ENCODE measurements at regions not wholly inside any gene's neighbourhood (a gene's known extent, or its start where the extent isn't known, plus 50 kb on each side); places are given as distances from the start of the nearest gene placed in this dataset.

GRCh38 chr1:110746644-110747259, 72.0 kb upstream of the KCNA3 start:
- TF ChIP-seq, protein P1, sequence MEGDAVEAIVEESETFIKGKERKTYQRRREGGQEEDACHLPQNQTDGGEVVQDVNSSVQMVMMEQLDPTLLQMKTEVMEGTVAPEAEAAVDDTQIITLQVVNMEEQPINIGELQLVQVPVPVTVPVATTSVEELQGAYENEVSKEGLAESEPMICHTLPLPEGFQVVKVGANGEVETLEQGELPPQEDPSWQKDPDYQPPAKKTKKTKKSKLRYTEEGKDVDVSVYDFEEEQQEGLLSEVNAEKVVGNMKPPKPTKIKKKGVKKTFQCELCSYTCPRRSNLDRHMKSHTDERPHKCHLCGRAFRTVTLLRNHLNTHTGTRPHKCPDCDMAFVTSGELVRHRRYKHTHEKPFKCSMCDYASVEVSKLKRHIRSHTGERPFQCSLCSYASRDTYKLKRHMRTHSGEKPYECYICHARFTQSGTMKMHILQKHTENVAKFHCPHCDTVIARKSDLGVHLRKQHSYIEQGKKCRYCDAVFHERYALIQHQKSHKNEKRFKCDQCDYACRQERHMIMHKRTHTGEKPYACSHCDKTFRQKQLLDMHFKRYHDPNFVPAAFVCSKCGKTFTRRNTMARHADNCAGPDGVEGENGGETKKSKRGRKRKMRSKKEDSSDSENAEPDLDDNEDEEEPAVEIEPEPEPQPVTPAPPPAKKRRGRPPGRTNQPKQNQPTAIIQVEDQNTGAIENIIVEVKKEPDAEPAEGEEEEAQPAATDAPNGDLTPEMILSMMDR (IDR thresholded peaks at IDR 0.05), result no peak

DNA sequence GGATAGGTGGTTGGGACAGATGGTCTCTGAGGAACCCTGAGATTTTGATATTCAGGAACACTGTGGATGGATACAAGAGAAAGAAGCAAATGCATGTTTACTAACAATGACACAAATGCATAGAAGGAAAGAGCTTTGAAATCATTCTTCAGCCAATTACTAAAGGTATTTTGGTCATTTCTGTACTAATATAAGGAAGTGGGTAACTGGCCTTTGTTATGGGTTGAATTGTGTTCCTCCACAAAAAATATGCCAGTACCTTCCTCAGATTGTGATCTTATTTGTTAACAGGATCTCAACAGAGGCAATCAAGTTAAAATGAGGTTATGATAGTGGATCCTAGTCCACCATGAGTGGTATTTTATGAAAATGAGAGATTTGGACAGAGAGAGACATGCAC, 68.7 kb upstream of the KCNA3 start:
- TF ChIP-seq, protein P1 (IDR thresholded peaks at IDR 0.05), result no peak

- TF ChIP-seq, protein P1 (IDR thresholded peaks at IDR 0.05), result no peak
Observed at GRCh38 chr1:110736900-110737605, 62.3 kb upstream of the KCNA3 start.

DNA sequence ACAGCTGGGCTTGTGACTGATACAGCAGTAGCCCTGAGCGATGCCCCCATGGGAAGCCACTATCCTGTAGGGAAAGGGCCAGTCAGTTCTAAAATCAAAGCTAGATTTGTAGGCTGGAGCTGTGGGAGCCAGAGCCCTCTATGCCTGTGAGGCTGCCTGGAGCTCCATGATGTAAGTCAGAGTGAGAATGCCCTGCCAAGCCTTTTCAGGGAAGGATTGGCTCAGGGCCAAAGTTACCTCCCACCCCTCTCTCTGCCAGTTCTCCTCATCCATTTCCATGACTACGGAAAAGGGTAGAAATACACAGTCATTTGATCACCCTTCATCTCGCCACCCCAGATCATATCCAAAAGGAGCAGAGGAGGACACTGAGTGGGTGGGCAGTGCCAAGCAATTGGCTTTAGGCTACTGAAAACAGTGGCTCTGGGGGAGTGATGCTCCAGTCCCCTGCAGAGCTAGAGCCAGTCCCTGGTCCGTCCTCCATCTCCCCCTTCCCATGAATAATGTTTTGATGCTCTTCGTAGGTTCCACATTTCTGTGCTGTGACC, 59.5 kb upstream of the KCNA3 start:
- TF ChIP-seq, protein P1 (IDR thresholded peaks at IDR 0.05), result no peak

DNA sequence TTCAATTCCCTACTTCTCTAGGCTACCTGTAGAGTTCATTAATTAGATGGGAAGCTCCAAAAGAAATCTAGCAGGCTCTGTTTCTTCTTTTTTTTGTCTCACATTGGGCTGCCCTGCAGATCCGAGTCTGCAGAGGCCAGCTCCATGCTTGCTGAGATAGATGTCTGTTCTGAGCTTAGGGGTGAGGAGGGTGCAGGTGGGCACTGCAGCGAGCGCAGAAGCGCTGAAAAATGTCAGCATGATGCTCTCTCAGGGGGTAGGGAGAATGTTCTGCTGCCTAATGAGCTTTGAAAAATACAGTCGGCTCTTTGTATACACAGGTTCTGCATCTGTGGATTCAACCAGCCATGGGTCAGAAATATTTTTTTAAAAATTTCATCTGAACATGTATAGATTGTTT, 56.8 kb upstream of the KCNA3 start:
- TF ChIP-seq, protein P1 (IDR thresholded peaks at IDR 0.05), result no peak

DNA sequence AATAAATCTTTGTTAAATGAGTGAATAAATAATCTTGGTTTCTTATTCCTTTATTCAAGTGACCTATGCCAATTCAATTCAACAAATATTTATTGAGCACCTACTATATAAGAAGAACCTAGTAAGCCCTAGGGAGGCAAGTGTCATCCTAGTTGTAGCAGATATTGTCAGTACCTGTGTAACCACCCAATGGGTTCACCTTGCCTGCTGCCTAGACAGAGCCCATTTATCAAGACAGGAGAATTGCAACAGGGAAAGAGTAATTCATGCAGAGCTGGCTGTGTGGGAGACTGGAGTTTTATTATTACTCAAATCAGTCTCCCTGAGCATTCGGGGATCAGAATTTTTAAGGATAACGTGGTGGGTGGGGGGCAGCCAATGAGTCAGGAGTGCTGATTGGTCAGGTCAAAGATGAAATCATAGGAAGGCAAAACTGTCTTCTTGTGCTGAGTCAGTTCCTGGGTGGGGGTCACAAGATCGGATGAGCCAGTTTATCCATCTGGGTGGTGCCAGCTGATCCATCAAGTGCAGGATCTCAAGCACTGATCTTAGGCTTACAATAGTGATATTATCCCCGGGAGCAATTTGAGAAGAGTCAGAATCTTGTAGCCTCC, 53.8 kb upstream of the KCNA3 start:
- TF ChIP-seq, protein P1 (IDR thresholded peaks at IDR 0.05), result no peak

DNA sequence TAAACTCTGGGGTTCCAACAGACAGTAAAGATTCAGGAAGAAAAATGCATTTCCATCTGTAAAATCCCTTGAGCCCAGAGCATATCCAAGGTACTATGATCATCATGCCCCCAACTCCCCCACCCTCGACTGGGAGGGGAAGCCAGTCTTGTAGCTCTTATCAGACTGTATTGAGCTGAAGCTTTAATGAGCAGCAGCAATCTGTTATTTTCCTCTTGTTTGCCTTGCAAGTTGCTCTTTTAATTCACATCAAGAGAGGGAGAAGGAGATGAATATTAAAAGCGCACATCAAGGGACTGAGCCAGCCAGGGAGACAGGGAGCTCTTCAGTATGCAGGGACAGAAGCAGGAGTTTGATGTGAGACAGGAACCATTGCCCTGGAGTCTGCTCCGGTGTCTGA, 52.5 kb upstream of the KCNA3 start:
- TF ChIP-seq, protein P1 (IDR thresholded peaks at IDR 0.05), result no peak
